Hepatocyte (in vitro differentiated cells): ENCODE measurements at regions not wholly inside any gene's neighbourhood (a gene's known extent, or its start where the extent isn't known, plus 50 kb on each side); places are given as distances from the start of the nearest gene placed in this dataset.

Experiments
- EZH2 ChIP-seq: fragments of 200-600 bp; sonication (generic); IDR thresholded peaks from 2 replicates; pipeline ENCODE4 v1.6.1; 2016; ENCODE audit warnings: antibody characterized with exemption, mild to moderate bottlenecking, borderline replicate concordance
- EZH2phosphoT487 ChIP-seq: fragments of 200-600 bp; sonication (generic); IDR thresholded peaks from one replicate; pipeline ENCODE4 v1.6.1; 2018; ENCODE audit warnings: antibody characterized with exemption, mild to moderate bottlenecking, low read depth, moderate library complexity; ENCODE audit not compliant: unreplicated experiment, severe bottlenecking
- TF ChIP-seq, protein P1 (sequence below): fragments of 200-600 bp; sonication (generic); IDR thresholded peaks from 2 replicates; pipeline ENCODE4 v1.5.1; 2016; ENCODE audit warnings: antibody characterized with exemption, mild to moderate bottlenecking; ENCODE audit not compliant: poor library complexity

GRCh38 chr5:114311281-114311680 lies 50.6 kb upstream of the KCNN2 start:
- no peak for TF ChIP-seq EZH2
- TF ChIP-seq, protein P1, sequence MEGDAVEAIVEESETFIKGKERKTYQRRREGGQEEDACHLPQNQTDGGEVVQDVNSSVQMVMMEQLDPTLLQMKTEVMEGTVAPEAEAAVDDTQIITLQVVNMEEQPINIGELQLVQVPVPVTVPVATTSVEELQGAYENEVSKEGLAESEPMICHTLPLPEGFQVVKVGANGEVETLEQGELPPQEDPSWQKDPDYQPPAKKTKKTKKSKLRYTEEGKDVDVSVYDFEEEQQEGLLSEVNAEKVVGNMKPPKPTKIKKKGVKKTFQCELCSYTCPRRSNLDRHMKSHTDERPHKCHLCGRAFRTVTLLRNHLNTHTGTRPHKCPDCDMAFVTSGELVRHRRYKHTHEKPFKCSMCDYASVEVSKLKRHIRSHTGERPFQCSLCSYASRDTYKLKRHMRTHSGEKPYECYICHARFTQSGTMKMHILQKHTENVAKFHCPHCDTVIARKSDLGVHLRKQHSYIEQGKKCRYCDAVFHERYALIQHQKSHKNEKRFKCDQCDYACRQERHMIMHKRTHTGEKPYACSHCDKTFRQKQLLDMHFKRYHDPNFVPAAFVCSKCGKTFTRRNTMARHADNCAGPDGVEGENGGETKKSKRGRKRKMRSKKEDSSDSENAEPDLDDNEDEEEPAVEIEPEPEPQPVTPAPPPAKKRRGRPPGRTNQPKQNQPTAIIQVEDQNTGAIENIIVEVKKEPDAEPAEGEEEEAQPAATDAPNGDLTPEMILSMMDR: no peak
- no peak for TF ChIP-seq EZH2phosphoT487
